Ovary (tissue), 3 donors: ENCODE measurements at regions not wholly inside any gene's neighbourhood (a gene's known extent, or its start where the extent isn't known, plus 50 kb on each side); places are given as distances from the start of the nearest gene placed in this dataset.

Experiments
- CTCF ChIP-seq, 3 donors: fragments of 450-650 bp in 2 of 3; fragments of 200-600 bp in 1 of 3; IDR thresholded peaks; one replicate each; pipeline versions ENCODE4 v1.5.1 to v1.8.0; 2016 to 2022; ENCODE audit warnings: antibody characterized with exemption in 3 of 3, mild to moderate bottlenecking in 1 of 3
- POLR2A ChIP-seq: fragments of 450-650 bp; IDR thresholded peaks from one replicate; pipeline ENCODE4 v1.6.1; 2017; ENCODE audit warnings: antibody characterized with exemption, mild to moderate bottlenecking, moderate library complexity
- donor health status: DM: no; HTN: no; CAD: no.

- TF ChIP-seq POLR2A: no peak
- no peak for TF ChIP-seq CTCF (IDR thresholded peaks at IDR 0.05)
These were observed 300.0 kb upstream of the SLC39A10 start for GRCh38 chr2:195356920-195357440.
